Sigmoid colon (tissue), 6 donors: ENCODE measurements at regions not wholly inside any gene's neighbourhood (a gene's known extent, or its start where the extent isn't known, plus 50 kb on each side); places are given as distances from the start of the nearest gene placed in this dataset.

Experiments
- DNase-seq: peaks from one replicate; pipeline ENCODE4 v3.0.0-alpha.2; 2019
- H3K27ac ChIP-seq, 4 donors: fragments of 200-600 bp; sonication (generic); one replicate each; pipeline ENCODE4 v1.5.1; 2016 to 2019; ENCODE audit warnings: mild to moderate bottlenecking in 1 of 4
- H3K27me3 ChIP-seq, 3 donors: fragments of 200-600 bp; sonication (generic); one replicate each; pipeline ENCODE4 v1.5.1; 2019; ENCODE audit warnings: mild to moderate bottlenecking in 1 of 3
- H3K36me3 ChIP-seq, 4 donors: fragments of 200-600 bp; sonication (generic); one replicate each; pipeline ENCODE4 v1.5.1; 2016 to 2019
- H3K4me1 ChIP-seq, 4 donors: fragments of 200-600 bp; sonication (generic); one replicate each; pipeline ENCODE4 v1.5.1; 2017 to 2019
- H3K4me3 ChIP-seq, 4 donors: fragments of 200-600 bp; sonication (generic); one replicate each; pipeline ENCODE4 v1.5.1; 2017 to 2019; ENCODE audit warnings: mild to moderate bottlenecking in 2 of 4, moderate library complexity in 1 of 4
- H3K9me3 ChIP-seq, 4 donors: fragments of 200-600 bp in 3 of 4; sonication (generic) in 3 of 4; one replicate each; pipeline versions ENCODE4 v1.5.1 to v1.6.1; 2013 to 2019
- EP300 ChIP-seq, 4 donors: sonication (generic); formaldehyde crosslinking; IDR thresholded peaks; one replicate each; pipeline ENCODE4 v1.6.1; 2017; ENCODE audit warnings: antibody characterized with exemption in 4 of 4
- POLR2A ChIP-seq, 2 donors: fragments of 450-650 bp; IDR thresholded peaks; one replicate each; pipeline ENCODE4 v1.6.1; 2016; ENCODE audit warnings: antibody characterized with exemption in 2 of 2, mild to moderate bottlenecking in 2 of 2, moderate library complexity in 2 of 2
- POLR2AphosphoS5 ChIP-seq, 4 donors: sonication (generic); formaldehyde crosslinking; IDR thresholded peaks; one replicate each; pipeline ENCODE4 v1.6.1; 2017; ENCODE audit warnings: antibody characterized with exemption in 4 of 4
- WGBS, 2 donors: extraction: QIAGEN DNeasy Blood & Tissue Kit; methylation state at CpG; one replicate each; pipeline ENCODE4 v1.1.7; 2013; 5-methylcytosine and 5-hydroxymethylcytosine counted together
- intact Hi-C: fragments of 100-400 bp; cut with DNase I; formaldehyde crosslinking; loops from one replicate; pipeline ENCODE4 v1.15.1; 2023
- TF ChIP-seq, protein P1 (sequence below), 4 experiments: fragments of 450-650 bp in 3 of 4; fragments of 200-600 bp in 1 of 4; IDR thresholded peaks; one replicate each; pipeline ENCODE4 v1.5.1; 2016 to 2019; ENCODE audit warnings: antibody characterized with exemption in 4 of 4, mild to moderate bottlenecking in 3 of 4, moderate library complexity in 2 of 4
- donor health status: healthy with polysubstance abuse.
- donor health status: healthy.

GRCh38 chr10:92789067-92789466, 59.3 kb upstream of the EXOC6 start:
- no peak for DNase-seq
- H3K4me1 ChIP-seq = no peaks in the 10 kb centered on the region
- 73 to 93% methylated on average over 8 of the region's 8 CpGs for WGBS, 2 donors
- TF ChIP-seq POLR2AphosphoS5 (IDR thresholded peaks at IDR 0.05) = no peak
- TF ChIP-seq EP300 (IDR thresholded peaks at IDR 0.05) = no peak
- TF ChIP-seq POLR2A (IDR thresholded peaks at IDR 0.05) = no peak
- TF ChIP-seq, protein P1, sequence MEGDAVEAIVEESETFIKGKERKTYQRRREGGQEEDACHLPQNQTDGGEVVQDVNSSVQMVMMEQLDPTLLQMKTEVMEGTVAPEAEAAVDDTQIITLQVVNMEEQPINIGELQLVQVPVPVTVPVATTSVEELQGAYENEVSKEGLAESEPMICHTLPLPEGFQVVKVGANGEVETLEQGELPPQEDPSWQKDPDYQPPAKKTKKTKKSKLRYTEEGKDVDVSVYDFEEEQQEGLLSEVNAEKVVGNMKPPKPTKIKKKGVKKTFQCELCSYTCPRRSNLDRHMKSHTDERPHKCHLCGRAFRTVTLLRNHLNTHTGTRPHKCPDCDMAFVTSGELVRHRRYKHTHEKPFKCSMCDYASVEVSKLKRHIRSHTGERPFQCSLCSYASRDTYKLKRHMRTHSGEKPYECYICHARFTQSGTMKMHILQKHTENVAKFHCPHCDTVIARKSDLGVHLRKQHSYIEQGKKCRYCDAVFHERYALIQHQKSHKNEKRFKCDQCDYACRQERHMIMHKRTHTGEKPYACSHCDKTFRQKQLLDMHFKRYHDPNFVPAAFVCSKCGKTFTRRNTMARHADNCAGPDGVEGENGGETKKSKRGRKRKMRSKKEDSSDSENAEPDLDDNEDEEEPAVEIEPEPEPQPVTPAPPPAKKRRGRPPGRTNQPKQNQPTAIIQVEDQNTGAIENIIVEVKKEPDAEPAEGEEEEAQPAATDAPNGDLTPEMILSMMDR (IDR thresholded peaks at IDR 0.05) = no peak
- H3K4me3 ChIP-seq = no peak overlapping the region
- H3K36me3 ChIP-seq = no peaks in the 10 kb centered on the region
- no peak overlapping the region for H3K27ac ChIP-seq
- H3K9me3 ChIP-seq = no peaks in the 10 kb centered on the region
- intact Hi-C loops = no loop called here
- no peaks in the 10 kb centered on the region for H3K27me3 ChIP-seq

DNA sequence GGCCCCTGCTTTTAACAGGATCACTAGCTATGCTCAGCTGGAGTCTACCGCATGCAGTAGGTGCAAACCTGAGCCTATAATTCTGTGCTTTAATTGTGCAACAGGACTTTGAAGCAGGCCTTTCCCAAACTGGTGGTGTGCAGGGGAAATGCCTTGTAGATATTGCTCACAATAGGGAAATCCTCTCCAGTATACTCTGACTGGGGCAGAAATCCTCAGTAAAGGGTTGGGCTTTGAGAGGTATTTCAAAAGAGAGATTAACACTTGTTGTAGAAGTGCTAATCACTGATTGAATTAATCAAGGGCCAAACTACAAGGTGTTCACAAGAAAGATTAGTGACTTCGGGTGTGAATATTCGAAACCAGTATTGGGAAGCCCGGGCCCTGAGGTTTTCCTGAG, 58.5 kb upstream of the EXOC6 start:
- H3K4me1 ChIP-seq = no peaks in the 10 kb centered on the region
- intact Hi-C loops = no loop called here
- no peak overlapping the region for H3K27ac ChIP-seq
- 79 to 84% methylated on average over 4 of the region's 4 CpGs for WGBS, 2 donors
- no peaks in the 10 kb centered on the region for H3K36me3 ChIP-seq
- DNase-seq = no peak
- H3K4me3 ChIP-seq = no peak overlapping the region
- H3K9me3 ChIP-seq = no peaks in the 10 kb centered on the region
- no peaks in the 10 kb centered on the region for H3K27me3 ChIP-seq
- TF ChIP-seq EP300 (IDR thresholded peaks at IDR 0.05) = no peak
- TF ChIP-seq, protein P1 (IDR thresholded peaks at IDR 0.05) = no peak
- no peak for TF ChIP-seq POLR2A (IDR thresholded peaks at IDR 0.05)
- no peak for TF ChIP-seq POLR2AphosphoS5 (IDR thresholded peaks at IDR 0.05)

- no peaks in the 10 kb centered on the region for H3K9me3 ChIP-seq
- intact Hi-C loops = no loop called here
- 38 to 70% methylated on average over 2 of the region's 2 CpGs for WGBS, 2 donors
- no peak for DNase-seq
- H3K27ac ChIP-seq = no peak overlapping the region
- no peak for TF ChIP-seq EP300 (IDR thresholded peaks at IDR 0.05)
- TF ChIP-seq POLR2A (IDR thresholded peaks at IDR 0.05) = no peak
- TF ChIP-seq, protein P1 (IDR thresholded peaks at IDR 0.05) = no peak
- TF ChIP-seq POLR2AphosphoS5 (IDR thresholded peaks at IDR 0.05) = no peak
- H3K27me3 ChIP-seq = no peaks in the 10 kb centered on the region
- H3K4me3 ChIP-seq = no peak overlapping the region
- no peaks in the 10 kb centered on the region for H3K36me3 ChIP-seq
- no peaks in the 10 kb centered on the region for H3K4me1 ChIP-seq
Observed at GRCh38 chr10:92790440-92790839, 57.9 kb upstream of the EXOC6 start.

- Histone ChIP-seq H3K4me3 (no peak overlapping the region), H3K36me3 (no peaks in the 10 kb centered on the region), H3K9me3 (no peaks in the 10 kb centered on the region), H3K4me1 (no peaks in the 10 kb centered on the region), H3K27me3 (no peaks in the 10 kb centered on the region), H3K27ac (no peak overlapping the region)
- intact Hi-C loops = no loop called here
- no peak for DNase-seq
- 90 to 97% methylated on average over 1 of the region's 1 CpG for WGBS, 2 donors
- TF ChIP-seq POLR2AphosphoS5 (IDR thresholded peaks at IDR 0.05) (no peak), EP300 (IDR thresholded peaks at IDR 0.05) (no peak), POLR2A (IDR thresholded peaks at IDR 0.05) (no peak)
- TF ChIP-seq, protein P1 (IDR thresholded peaks at IDR 0.05) = no peak
Observed at GRCh38 chr10:92792661-92793060, 55.7 kb upstream of the EXOC6 start.
